Right lobe of liver (tissue), 4 donors: ENCODE measurements at regions not wholly inside any gene's neighbourhood (a gene's known extent, or its start where the extent isn't known, plus 50 kb on each side); places are given as distances from the start of the nearest gene placed in this dataset.

Source experiments
- POLR2A ChIP-seq: fragments of 450-650 bp; IDR thresholded peaks from one replicate; pipeline ENCODE4 v1.6.1; 2017; ENCODE audit warnings: antibody characterized with exemption, mild to moderate bottlenecking
- TF ChIP-seq, protein P1 (sequence below), 4 donors: fragments of 200-600 bp in 3 of 4; fragments of 450-650 bp in 1 of 4; IDR thresholded peaks; one replicate each; pipeline versions ENCODE4 v1.5.1 to v1.8.0; 2016 to 2022; ENCODE audit warnings: antibody characterized with exemption in 4 of 4, mild to moderate bottlenecking in 2 of 4
- donor health status: DM: no; HTN: no; CAD: no.
- donor health status: DM: no; HTN: no; CAD: no.
- donor health status: DM: no; HTN: yes; CAD: no.

DNA sequence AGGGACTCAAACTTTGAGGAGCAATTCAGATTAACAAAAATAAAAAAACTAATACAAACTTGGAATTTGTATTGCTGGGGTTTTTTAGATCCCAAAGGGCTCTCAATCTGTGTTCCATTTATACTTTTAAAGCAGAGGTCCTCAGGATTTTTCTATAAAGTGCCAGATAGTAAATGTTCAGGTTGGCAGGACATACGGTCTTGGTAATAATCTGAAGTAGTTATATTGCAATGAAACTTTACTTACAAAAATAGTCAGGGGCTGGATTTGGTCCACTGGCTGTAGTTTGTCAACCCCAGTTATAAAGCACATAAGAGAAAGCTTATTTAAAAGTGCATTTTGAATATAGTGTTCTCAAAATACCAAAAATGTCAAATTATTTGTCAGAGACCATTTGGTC is 164.1 kb upstream of the CTSO start:
- TF ChIP-seq, protein P1, sequence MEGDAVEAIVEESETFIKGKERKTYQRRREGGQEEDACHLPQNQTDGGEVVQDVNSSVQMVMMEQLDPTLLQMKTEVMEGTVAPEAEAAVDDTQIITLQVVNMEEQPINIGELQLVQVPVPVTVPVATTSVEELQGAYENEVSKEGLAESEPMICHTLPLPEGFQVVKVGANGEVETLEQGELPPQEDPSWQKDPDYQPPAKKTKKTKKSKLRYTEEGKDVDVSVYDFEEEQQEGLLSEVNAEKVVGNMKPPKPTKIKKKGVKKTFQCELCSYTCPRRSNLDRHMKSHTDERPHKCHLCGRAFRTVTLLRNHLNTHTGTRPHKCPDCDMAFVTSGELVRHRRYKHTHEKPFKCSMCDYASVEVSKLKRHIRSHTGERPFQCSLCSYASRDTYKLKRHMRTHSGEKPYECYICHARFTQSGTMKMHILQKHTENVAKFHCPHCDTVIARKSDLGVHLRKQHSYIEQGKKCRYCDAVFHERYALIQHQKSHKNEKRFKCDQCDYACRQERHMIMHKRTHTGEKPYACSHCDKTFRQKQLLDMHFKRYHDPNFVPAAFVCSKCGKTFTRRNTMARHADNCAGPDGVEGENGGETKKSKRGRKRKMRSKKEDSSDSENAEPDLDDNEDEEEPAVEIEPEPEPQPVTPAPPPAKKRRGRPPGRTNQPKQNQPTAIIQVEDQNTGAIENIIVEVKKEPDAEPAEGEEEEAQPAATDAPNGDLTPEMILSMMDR (IDR thresholded peaks at IDR 0.05) = no peak
- no peak for TF ChIP-seq POLR2A
